PC-9 (cell line): ENCODE measurements at regions not wholly inside any gene's neighbourhood (a gene's known extent, or its start where the extent isn't known, plus 50 kb on each side); places are given as distances from the start of the nearest gene placed in this dataset.

Experiments
- BruUV-seq: library from RNA; stranded (reverse); fragments of 400-500 nt; replicated peaks from 2 replicates; lab custom pipeline; 2021; lab: Mats Ljungman, UMichigan
- CTCF ChIA-PET: fragments of 300-600 bp; sonication (Branson Sonifier 250); formaldehyde crosslinking; loops from one replicate; lab custom pipeline; 2022; ENCODE audit warnings: antibody characterized with exemption; lab: Charles Lee
- POLR2A ChIA-PET: fragments of 300-600 bp; sonication (Branson Sonifier 250); formaldehyde crosslinking; loops from one replicate; lab custom pipeline; 2022; ENCODE audit warnings: antibody characterized with exemption; ENCODE audit not compliant: unreplicated experiment; lab: Charles Lee
- DNase-seq, 2 experiments: peaks; one replicate each; pipeline versions ENCODE4 v3.0.0 to v3.0.0-alpha.2; 2015 to 2022; ENCODE audit warnings: mixed read lengths in 1 of 2
- H2AFZ ChIP-seq: fragments of 200-600 bp; sonication (generic); 2 replicates; pipeline ENCODE4 v1.8.1; 2017; ENCODE audit warnings: antibody characterized with exemption
- H3F3A ChIP-seq: fragments of 200-600 bp; sonication (generic); 2 replicates; pipeline ENCODE4 v1.8.1; 2017; ENCODE audit warnings: antibody characterized with exemption, mild to moderate bottlenecking, low read depth; ENCODE audit not compliant: insufficient read depth
- H3K27ac ChIP-seq: fragments of 200-600 bp; sonication (generic); 2 replicates; pipeline ENCODE4 v1.6.1; 2016; ENCODE audit warnings: mixed run types
- H3K27me3 ChIP-seq: fragments of 200-600 bp; sonication (generic); 2 replicates; pipeline ENCODE4 v1.6.1; 2016; ENCODE audit warnings: low read depth, mixed run types; ENCODE audit not compliant: insufficient read depth
- H3K36me3 ChIP-seq: fragments of 200-600 bp; sonication (generic); 2 replicates; pipeline ENCODE4 v1.6.1; 2016; ENCODE audit warnings: low read depth, mixed run types
- H3K4me1 ChIP-seq: fragments of 200-600 bp; sonication (generic); replicated peaks from 2 replicates; pipeline ENCODE4 v1.6.1; 2016; ENCODE audit warnings: mixed run types; ENCODE audit not compliant: insufficient read depth
- H3K4me2 ChIP-seq: fragments of 200-600 bp; sonication (generic); 2 replicates; pipeline ENCODE4 v1.6.1; 2017; ENCODE audit warnings: mixed run types
- H3K4me3 ChIP-seq: fragments of 200-600 bp; sonication (generic); 2 replicates; pipeline ENCODE4 v1.6.1; 2016; ENCODE audit warnings: mixed run types
- H3K79me2 ChIP-seq: fragments of 200-600 bp; sonication (generic); 2 replicates; pipeline ENCODE4 v1.6.1; 2017; ENCODE audit warnings: low read depth, mixed run types
- H3K9me2 ChIP-seq: fragments of 200-600 bp; sonication (generic); 2 replicates; pipeline ENCODE4 v1.8.1; 2017; ENCODE audit warnings: mild to moderate bottlenecking; ENCODE audit not compliant: insufficient read depth
- H3K9me3 ChIP-seq: fragments of 200-600 bp; sonication (generic); 2 replicates; pipeline ENCODE4 v1.8.1; 2016; ENCODE audit warnings: low read depth; ENCODE audit not compliant: insufficient read depth
- H4K20me1 ChIP-seq: fragments of 200-600 bp; sonication (generic); 2 replicates; pipeline ENCODE4 v1.8.1; 2017; ENCODE audit not compliant: insufficient read depth
- EZH2 ChIP-seq: fragments of 200-600 bp; sonication (generic); IDR thresholded peaks from 2 replicates; pipeline ENCODE4 v1.8.0; 2017; ENCODE audit warnings: antibody characterized with exemption, low read depth
- intact Hi-C: fragments of 100-400 bp; cut with micrococcal nuclease; formaldehyde crosslinking; loops from one replicate; pipeline ENCODE4 v1.10.0; 2022; ENCODE audit not compliant: unreplicated experiment
- TF ChIP-seq, protein P1 (sequence below): fragments of 200-600 bp; sonication (generic); conservative IDR thresholded peaks from 2 replicates; pipeline ENCODE4 v1.6.1; 2017; ENCODE audit warnings: mixed run types, antibody characterized with exemption, mild to moderate bottlenecking, moderate library complexity

GRCh38 chr13:44048326-44048725 is 168.6 kb downstream of the LACC1 start:
- BruUV-seq = no TSS peak

GRCh38 chr13:44049081-44049945 is 169.6 kb downstream of the LACC1 start:
- Histone ChIP-seq H3K9me3 (no peaks in the 10 kb centered on the region), H3K27ac (no peak overlapping the region), H2AFZ (no peak overlapping the region), H3F3A (peaks cover 8% of the 10 kb centered on the region; the same call in 1 of the 2 replicates), H4K20me1 (no peaks in the 10 kb centered on the region), H3K4me1 (peaks cover 13% of the 10 kb centered on the region), H3K9me2 (no peaks in the 10 kb centered on the region), H3K27me3 (no peaks in the 10 kb centered on the region), H3K36me3 (no peaks in the 10 kb centered on the region), H3K4me2 (no peak overlapping the region), H3K79me2 (no peaks in the 10 kb centered on the region), H3K4me3 (no peak overlapping the region)
- intact Hi-C loops = no loop called here
- TF ChIP-seq, protein P1, sequence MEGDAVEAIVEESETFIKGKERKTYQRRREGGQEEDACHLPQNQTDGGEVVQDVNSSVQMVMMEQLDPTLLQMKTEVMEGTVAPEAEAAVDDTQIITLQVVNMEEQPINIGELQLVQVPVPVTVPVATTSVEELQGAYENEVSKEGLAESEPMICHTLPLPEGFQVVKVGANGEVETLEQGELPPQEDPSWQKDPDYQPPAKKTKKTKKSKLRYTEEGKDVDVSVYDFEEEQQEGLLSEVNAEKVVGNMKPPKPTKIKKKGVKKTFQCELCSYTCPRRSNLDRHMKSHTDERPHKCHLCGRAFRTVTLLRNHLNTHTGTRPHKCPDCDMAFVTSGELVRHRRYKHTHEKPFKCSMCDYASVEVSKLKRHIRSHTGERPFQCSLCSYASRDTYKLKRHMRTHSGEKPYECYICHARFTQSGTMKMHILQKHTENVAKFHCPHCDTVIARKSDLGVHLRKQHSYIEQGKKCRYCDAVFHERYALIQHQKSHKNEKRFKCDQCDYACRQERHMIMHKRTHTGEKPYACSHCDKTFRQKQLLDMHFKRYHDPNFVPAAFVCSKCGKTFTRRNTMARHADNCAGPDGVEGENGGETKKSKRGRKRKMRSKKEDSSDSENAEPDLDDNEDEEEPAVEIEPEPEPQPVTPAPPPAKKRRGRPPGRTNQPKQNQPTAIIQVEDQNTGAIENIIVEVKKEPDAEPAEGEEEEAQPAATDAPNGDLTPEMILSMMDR = no peak
- TF ChIP-seq EZH2 = no peak
- no peak for DNase-seq
- BruUV-seq = no TSS peak
- POLR2A ChIA-PET = no interaction called here
- CTCF ChIA-PET = interaction anchor here (0.6 kb wide), 1 partner anchor 424 kb away, joined by 3 read pairs; no protein-coding TSS in a partner anchor

More at GRCh38 chr13:44048326-44048725, 168.6 kb downstream of the LACC1 start:
- no peak overlapping the region for H3K27ac ChIP-seq
- no peaks in the 10 kb centered on the region for H3K36me3 ChIP-seq
- peaks cover 13% of the 10 kb centered on the region for H3K4me1 ChIP-seq
- H3K27me3 ChIP-seq = no peaks in the 10 kb centered on the region
- ChIA-PET POLR2A (interaction anchor here (0.5 to 0.6 kb wide), 2 partner anchors 28 to 1282 kb away, joined by 3 to 8 read pairs; no protein-coding TSS in a partner anchor), CTCF (no interaction called here)
- H4K20me1 ChIP-seq = no peaks in the 10 kb centered on the region
- no peak for TF ChIP-seq EZH2
- H3K9me3 ChIP-seq = no peaks in the 10 kb centered on the region
- H3K79me2 ChIP-seq = no peaks in the 10 kb centered on the region
- peaks cover 8% of the 10 kb centered on the region; the same call in 1 of the 2 replicates for H3F3A ChIP-seq
- H3K9me2 ChIP-seq = no peaks in the 10 kb centered on the region
- no peak overlapping the region for H3K4me3 ChIP-seq
- no peak for DNase-seq
- intact Hi-C loops = no loop called here
- H2AFZ ChIP-seq = no peak overlapping the region
- H3K4me2 ChIP-seq = no peak overlapping the region

DNA sequence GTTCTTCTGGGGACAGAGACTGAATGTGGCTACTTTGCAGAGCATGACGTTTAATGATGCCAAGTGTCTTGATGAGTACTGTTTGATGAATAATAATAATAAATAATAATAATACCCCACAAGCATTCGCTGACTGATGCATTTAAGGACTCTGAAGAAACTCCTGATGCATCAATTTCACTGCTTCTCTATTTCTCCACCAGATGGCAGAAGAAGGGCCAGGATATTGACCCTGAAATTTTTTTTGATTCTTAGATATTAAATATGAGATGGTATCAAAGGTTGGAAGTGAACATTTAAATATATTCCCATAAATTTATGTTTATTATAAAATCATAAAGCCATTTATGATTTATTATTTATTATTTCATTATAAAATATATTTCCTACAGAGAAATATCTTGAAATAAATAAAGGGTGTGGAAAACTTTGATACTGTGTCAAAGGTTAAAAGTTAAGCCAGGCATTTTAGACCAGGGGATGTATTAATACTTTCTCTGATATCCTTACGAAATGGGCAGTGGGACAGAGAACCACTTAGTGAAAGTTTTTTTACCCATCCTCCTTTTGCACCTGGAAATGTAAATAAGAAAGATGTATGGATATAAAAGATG is 170.9 kb downstream of the LACC1 start:
- Histone ChIP-seq H3K4me2 (no peak overlapping the region), H2AFZ (no peak overlapping the region), H3K79me2 (no peaks in the 10 kb centered on the region), H4K20me1 (no peaks in the 10 kb centered on the region), H3K4me1 (peaks cover 2% of the 10 kb centered on the region), H3K9me3 (no peaks in the 10 kb centered on the region), H3K27me3 (no peaks in the 10 kb centered on the region), H3K4me3 (no peak overlapping the region), H3K9me2 (no peaks in the 10 kb centered on the region), H3K36me3 (no peaks in the 10 kb centered on the region), H3K27ac (no peak overlapping the region), H3F3A (no peaks in the 10 kb centered on the region)
- BruUV-seq = no TSS peak
- TF ChIP-seq, protein P1 = peak; percentile 70
- no peak for TF ChIP-seq EZH2
- intact Hi-C loops = loop anchor here (2.0 kb wide), 2 partner anchors 192 to 386 kb away; no protein-coding TSS in a partner anchor
- ChIA-PET POLR2A (no interaction called here), CTCF (no interaction called here)
- no peak for DNase-seq
